Loucy (cell line): ENCODE measurements at regions not wholly inside any gene's neighbourhood (a gene's known extent, or its start where the extent isn't known, plus 50 kb on each side); places are given as distances from the start of the nearest gene placed in this dataset.

Experiments used
- EZH2phosphoT487 ChIP-seq: fragments of 200-600 bp; IDR thresholded peaks from 2 replicates; pipeline ENCODE4 v1.6.1; 2018; ENCODE audit warnings: antibody characterized with exemption, mild to moderate bottlenecking, moderate library complexity, borderline replicate concordance
- TF ChIP-seq, protein P1 (sequence below): fragments of 200-600 bp; sonication (generic); conservative IDR thresholded peaks from 2 replicates; pipeline ENCODE4 v1.5.1; 2014; ENCODE audit warnings: mild to moderate bottlenecking, antibody characterized with exemption, low read length

DNA sequence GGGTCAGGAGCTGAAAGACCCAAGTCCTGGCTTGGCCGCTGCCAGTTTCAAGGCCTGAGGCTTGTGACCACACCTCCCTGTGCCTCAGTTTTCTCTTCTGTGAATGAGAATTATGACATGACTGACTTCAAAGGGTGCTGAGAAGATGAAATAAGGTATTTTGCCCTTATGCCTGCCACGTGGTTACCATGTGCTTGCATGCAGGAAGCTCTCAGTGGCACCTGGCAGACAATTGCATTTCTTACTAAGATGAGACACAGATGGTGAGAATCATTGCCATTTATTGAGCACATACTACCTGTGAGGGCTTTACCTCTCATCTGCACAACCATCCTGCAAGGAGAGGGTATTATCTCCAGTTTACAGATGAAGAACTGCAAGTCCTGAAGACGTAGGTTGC lies 69.8 kb downstream of the MRM1 start:
- TF ChIP-seq, protein P1, sequence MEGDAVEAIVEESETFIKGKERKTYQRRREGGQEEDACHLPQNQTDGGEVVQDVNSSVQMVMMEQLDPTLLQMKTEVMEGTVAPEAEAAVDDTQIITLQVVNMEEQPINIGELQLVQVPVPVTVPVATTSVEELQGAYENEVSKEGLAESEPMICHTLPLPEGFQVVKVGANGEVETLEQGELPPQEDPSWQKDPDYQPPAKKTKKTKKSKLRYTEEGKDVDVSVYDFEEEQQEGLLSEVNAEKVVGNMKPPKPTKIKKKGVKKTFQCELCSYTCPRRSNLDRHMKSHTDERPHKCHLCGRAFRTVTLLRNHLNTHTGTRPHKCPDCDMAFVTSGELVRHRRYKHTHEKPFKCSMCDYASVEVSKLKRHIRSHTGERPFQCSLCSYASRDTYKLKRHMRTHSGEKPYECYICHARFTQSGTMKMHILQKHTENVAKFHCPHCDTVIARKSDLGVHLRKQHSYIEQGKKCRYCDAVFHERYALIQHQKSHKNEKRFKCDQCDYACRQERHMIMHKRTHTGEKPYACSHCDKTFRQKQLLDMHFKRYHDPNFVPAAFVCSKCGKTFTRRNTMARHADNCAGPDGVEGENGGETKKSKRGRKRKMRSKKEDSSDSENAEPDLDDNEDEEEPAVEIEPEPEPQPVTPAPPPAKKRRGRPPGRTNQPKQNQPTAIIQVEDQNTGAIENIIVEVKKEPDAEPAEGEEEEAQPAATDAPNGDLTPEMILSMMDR = no peak
- no peak for TF ChIP-seq EZH2phosphoT487
